Activated CD4-positive, alpha-beta T cell treated with anti-CD3 and anti-CD28 coated beads, Interleukin-10, Interleukin-2, amounts not matched to agents 100 ng/mL and 50 ng/mL, durations not matched to agents 16 hours and 8 hours (primary cell): ENCODE measurements at regions not wholly inside any gene's neighbourhood (a gene's known extent, or its start where the extent isn't known, plus 50 kb on each side); places are given as distances from the start of the nearest gene placed in this dataset.

Experiments used
- DNase-seq: peaks from one replicate; pipeline ENCODE4 v3.0.0-alpha.2; 2020

- DNase-seq: no peak
These were observed 62.3 kb upstream of the NUDT4 start for GRCh38 chr12:93315385-93315906.

- DNase-seq: no peak
These were observed 61.7 kb upstream of the NUDT4 start for GRCh38 chr12:93315907-93316622.

GRCh38 chr12:93316623-93316971 is 61.1 kb upstream of the NUDT4 start:
- DNase-seq: no peak

GRCh38 chr12:93317227-93317626 is 60.5 kb upstream of the NUDT4 start:
- DNase-seq: no peak

- no peak for DNase-seq
These were observed 58.8 kb upstream of the NUDT4 start for GRCh38 chr12:93318720-93319522.

GRCh38 chr12:93319523-93320050 is 58.1 kb upstream of the NUDT4 start:
- DNase-seq: no peak

- no peak for DNase-seq
These were observed 54.9 kb upstream of the NUDT4 start for GRCh38 chr12:93322784-93323183.

- DNase-seq: no peak
These were observed 53.9 kb upstream of the NUDT4 start for GRCh38 chr12:93323625-93324329.

- DNase-seq: no peak
These were observed 51.9 kb upstream of the NUDT4 start for GRCh38 chr12:93325855-93326254.
